SK-N-SH treated with all-trans-retinoic acid at 6 μM for 48 hours (cell line): ENCODE measurements at regions not wholly inside any gene's neighbourhood (a gene's known extent, or its start where the extent isn't known, plus 50 kb on each side); places are given as distances from the start of the nearest gene placed in this dataset.

ENCODE experiments used
- ATAC-seq: fragments of 200-7000 bp; cut with Tn5 transposase; 3 replicates; pipeline ENCODE4 v1.9.1; 2020; ENCODE audit warnings: mild to moderate bottlenecking, moderate library complexity
- ARNTL ChIP-seq: fragments of 450-650 bp; formaldehyde crosslinking; IDR thresholded peaks from 2 replicates; pipeline ENCODE4 v1.5.0; 2020; ENCODE audit warnings: low read depth, mild to moderate bottlenecking, moderate library complexity, borderline replicate concordance
- BACH2 ChIP-seq: fragments of 250-450 bp; sonication (Bioruptor Pico); IDR thresholded peaks from 2 replicates; pipeline ENCODE4 v1.9.0; 2021; ENCODE audit warnings: mild to moderate bottlenecking, borderline replicate concordance
- CSDC2 ChIP-seq: fragments of 250-450 bp; sonication (Bioruptor Pico); IDR thresholded peaks from 2 replicates; pipeline ENCODE4 v1.5.0; 2020; ENCODE audit warnings: mild to moderate bottlenecking, moderate library complexity
- ESRRG ChIP-seq: fragments of 250-450 bp; sonication (Bioruptor Pico); IDR thresholded peaks from 2 replicates; pipeline ENCODE4 v1.6.1; 2021; ENCODE audit warnings: mild to moderate bottlenecking
- GLIS3 ChIP-seq: fragments of 250-450 bp; sonication (Bioruptor Pico); IDR thresholded peaks from 2 replicates; pipeline ENCODE4 v1.5.0; 2020; ENCODE audit warnings: mild to moderate bottlenecking, moderate library complexity
- ISL1 ChIP-seq: fragments of 250-450 bp; sonication (Bioruptor Pico); IDR thresholded peaks from 2 replicates; pipeline ENCODE4 v2.1.2; 2022; ENCODE audit warnings: mild to moderate bottlenecking, moderate library complexity
- PPARA ChIP-seq: fragments of 250-450 bp; sonication (Bioruptor Pico); IDR thresholded peaks from 2 replicates; pipeline ENCODE4 v1.5.0; 2020; ENCODE audit warnings: mild to moderate bottlenecking, borderline replicate concordance
- RARB ChIP-seq: fragments of 250-450 bp; sonication (Bioruptor Pico); IDR thresholded peaks from 2 replicates; pipeline ENCODE4 v1.8.0; 2021; ENCODE audit warnings: mild to moderate bottlenecking, moderate library complexity
- SNAI2 ChIP-seq: fragments of 250-450 bp; sonication (Bioruptor Pico); IDR thresholded peaks from 2 replicates; pipeline ENCODE4 v1.5.0; 2020; ENCODE audit warnings: mild to moderate bottlenecking, moderate library complexity
- TCF4 ChIP-seq: fragments of 250-450 bp; sonication (Bioruptor Pico); IDR thresholded peaks from 2 replicates; pipeline ENCODE4 v1.8.0; 2021; ENCODE audit warnings: mild to moderate bottlenecking, moderate library complexity, borderline replicate concordance
- TOX ChIP-seq: fragments of 250-450 bp; sonication (Bioruptor Pico); IDR thresholded peaks from 2 replicates; pipeline ENCODE4 v1.8.0; 2021; ENCODE audit warnings: mild to moderate bottlenecking, moderate library complexity, borderline replicate concordance
- ZC3H10 ChIP-seq: fragments of 250-450 bp; sonication (Bioruptor Pico); IDR thresholded peaks from 2 replicates; pipeline ENCODE4 v1.5.1; 2021; ENCODE audit warnings: mild to moderate bottlenecking, moderate library complexity
- ZFP3 ChIP-seq: fragments of 250-450 bp; sonication (Bioruptor Pico); IDR thresholded peaks from 2 replicates; pipeline ENCODE4 v1.5.0; 2020; ENCODE audit warnings: mild to moderate bottlenecking, moderate library complexity
- ZFP30 ChIP-seq: fragments of 450-650 bp; formaldehyde crosslinking; IDR thresholded peaks from 2 replicates; pipeline ENCODE4 v1.5.0; 2022; ENCODE audit warnings: mild to moderate bottlenecking, moderate library complexity
- ZNF565 ChIP-seq: fragments of 450-650 bp; formaldehyde crosslinking; conservative IDR thresholded peaks from 2 replicates; pipeline ENCODE4 v1.5.0; 2020; ENCODE audit warnings: low read depth, mild to moderate bottlenecking, moderate library complexity
- ZNF8 ChIP-seq: fragments of 450-650 bp; formaldehyde crosslinking; IDR thresholded peaks from 2 replicates; pipeline ENCODE4 v1.5.0; 2020; ENCODE audit warnings: mild to moderate bottlenecking, moderate library complexity
- TF ChIP-seq, protein P1 (sequence below): fragments of 250-450 bp; sonication (Bioruptor Pico); IDR thresholded peaks from 2 replicates; pipeline ENCODE4 v1.8.0; 2020; ENCODE audit warnings: mild to moderate bottlenecking, moderate library complexity, borderline replicate concordance
- TF ChIP-seq, protein P2 (sequence below): fragments of 250-450 bp; sonication (Bioruptor Pico); IDR thresholded peaks from 2 replicates; pipeline ENCODE4 v1.5.1; 2020; ENCODE audit warnings: low read depth, mild to moderate bottlenecking, moderate library complexity
- TF ChIP-seq, protein P3 (sequence below): fragments of 250-450 bp; sonication (Bioruptor Pico); IDR thresholded peaks from 2 replicates; pipeline ENCODE4 v1.8.0; 2021; ENCODE audit warnings: low read depth, mild to moderate bottlenecking, moderate library complexity, borderline replicate concordance
- TF ChIP-seq, protein P4 (sequence below): fragments of 250-450 bp; sonication (Bioruptor Pico); IDR thresholded peaks from 2 replicates; pipeline ENCODE4 v1.5.1; 2021; ENCODE audit warnings: mild to moderate bottlenecking, moderate library complexity
- TF ChIP-seq, protein P5 (sequence below): fragments of 250-450 bp; sonication (Bioruptor Pico); IDR thresholded peaks from 2 replicates; pipeline ENCODE4 v1.5.0; 2020; ENCODE audit warnings: mild to moderate bottlenecking, moderate library complexity

DNA sequence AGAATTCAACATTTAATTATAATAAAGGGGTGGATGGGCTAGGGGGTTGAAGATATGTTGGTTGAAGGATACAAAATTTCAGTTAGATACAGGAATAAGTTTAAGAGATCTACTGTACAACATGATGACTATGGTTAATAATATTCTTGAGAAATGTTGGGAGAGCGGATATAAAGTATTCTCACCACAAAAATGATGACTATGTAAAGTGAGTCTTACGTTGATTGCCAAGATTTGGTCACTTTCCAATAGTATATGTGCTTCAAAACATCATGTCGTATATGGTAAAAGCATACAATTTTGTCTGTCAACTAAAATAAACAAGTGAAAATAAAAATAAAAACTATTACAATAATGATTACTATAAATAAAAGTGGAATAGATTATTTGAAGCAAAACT is 802.0 kb downstream of the C12orf50 start:
- no peak for TF ChIP-seq ZFP3 (CRISPR knock-in tag)
- no peak for TF ChIP-seq RARB (CRISPR knock-in tag)
- TF ChIP-seq ESRRG (CRISPR knock-in tag): no peak
- no peak for TF ChIP-seq BACH2 (CRISPR knock-in tag)
- TF ChIP-seq ARNTL: no peak
- no peak for TF ChIP-seq ISL1 (CRISPR knock-in tag)
- no peak for TF ChIP-seq TOX (CRISPR knock-in tag)
- TF ChIP-seq, protein P1, sequence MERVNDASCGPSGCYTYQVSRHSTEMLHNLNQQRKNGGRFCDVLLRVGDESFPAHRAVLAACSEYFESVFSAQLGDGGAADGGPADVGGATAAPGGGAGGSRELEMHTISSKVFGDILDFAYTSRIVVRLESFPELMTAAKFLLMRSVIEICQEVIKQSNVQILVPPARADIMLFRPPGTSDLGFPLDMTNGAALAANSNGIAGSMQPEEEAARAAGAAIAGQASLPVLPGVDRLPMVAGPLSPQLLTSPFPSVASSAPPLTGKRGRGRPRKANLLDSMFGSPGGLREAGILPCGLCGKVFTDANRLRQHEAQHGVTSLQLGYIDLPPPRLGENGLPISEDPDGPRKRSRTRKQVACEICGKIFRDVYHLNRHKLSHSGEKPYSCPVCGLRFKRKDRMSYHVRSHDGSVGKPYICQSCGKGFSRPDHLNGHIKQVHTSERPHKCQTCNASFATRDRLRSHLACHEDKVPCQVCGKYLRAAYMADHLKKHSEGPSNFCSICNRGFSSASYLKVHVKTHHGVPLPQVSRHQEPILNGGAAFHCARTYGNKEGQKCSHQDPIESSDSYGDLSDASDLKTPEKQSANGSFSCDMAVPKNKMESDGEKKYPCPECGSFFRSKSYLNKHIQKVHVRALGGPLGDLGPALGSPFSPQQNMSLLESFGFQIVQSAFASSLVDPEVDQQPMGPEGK: no peak
- no peak for TF ChIP-seq SNAI2 (CRISPR knock-in tag)
- TF ChIP-seq, protein P2, sequence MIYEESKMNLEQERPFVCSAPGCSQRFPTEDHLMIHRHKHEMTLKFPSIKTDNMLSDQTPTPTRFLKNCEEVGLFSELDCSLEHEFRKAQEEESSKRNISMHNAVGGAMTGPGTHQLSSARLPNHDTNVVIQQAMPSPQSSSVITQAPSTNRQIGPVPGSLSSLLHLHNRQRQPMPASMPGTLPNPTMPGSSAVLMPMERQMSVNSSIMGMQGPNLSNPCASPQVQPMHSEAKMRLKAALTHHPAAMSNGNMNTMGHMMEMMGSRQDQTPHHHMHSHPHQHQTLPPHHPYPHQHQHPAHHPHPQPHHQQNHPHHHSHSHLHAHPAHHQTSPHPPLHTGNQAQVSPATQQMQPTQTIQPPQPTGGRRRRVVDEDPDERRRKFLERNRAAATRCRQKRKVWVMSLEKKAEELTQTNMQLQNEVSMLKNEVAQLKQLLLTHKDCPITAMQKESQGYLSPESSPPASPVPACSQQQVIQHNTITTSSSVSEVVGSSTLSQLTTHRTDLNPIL (CRISPR knock-in tag): no peak
- no peak for TF ChIP-seq GLIS3 (CRISPR knock-in tag)
- TF ChIP-seq, protein P3, sequence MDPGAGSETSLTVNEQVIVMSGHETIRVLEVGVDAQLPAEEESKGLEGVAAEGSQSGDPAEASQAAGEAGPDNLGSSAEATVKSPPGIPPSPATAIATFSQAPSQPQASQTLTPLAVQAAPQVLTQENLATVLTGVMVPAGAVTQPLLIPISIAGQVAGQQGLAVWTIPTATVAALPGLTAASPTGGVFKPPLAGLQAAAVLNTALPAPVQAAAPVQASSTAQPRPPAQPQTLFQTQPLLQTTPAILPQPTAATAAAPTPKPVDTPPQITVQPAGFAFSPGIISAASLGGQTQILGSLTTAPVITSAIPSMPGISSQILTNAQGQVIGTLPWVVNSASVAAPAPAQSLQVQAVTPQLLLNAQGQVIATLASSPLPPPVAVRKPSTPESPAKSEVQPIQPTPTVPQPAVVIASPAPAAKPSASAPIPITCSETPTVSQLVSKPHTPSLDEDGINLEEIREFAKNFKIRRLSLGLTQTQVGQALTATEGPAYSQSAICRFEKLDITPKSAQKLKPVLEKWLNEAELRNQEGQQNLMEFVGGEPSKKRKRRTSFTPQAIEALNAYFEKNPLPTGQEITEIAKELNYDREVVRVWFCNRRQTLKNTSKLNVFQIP: no peak
- no peak for TF ChIP-seq CSDC2 (CRISPR knock-in tag)
- TF ChIP-seq, protein P4, sequence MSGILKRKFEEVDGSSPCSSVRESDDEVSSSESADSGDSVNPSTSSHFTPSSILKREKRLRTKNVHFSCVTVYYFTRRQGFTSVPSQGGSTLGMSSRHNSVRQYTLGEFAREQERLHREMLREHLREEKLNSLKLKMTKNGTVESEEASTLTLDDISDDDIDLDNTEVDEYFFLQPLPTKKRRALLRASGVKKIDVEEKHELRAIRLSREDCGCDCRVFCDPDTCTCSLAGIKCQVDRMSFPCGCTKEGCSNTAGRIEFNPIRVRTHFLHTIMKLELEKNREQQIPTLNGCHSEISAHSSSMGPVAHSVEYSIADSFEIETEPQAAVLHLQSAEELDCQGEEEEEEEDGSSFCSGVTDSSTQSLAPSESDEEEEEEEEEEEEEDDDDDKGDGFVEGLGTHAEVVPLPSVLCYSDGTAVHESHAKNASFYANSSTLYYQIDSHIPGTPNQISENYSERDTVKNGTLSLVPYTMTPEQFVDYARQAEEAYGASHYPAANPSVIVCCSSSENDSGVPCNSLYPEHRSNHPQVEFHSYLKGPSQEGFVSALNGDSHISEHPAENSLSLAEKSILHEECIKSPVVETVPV (CRISPR knock-in tag): no peak
- TF ChIP-seq ZNF565 (CRISPR knock-in tag): no peak
- no peak for TF ChIP-seq ZFP30
- TF ChIP-seq ZC3H10: no peak
- ATAC-seq: no peak

DNA sequence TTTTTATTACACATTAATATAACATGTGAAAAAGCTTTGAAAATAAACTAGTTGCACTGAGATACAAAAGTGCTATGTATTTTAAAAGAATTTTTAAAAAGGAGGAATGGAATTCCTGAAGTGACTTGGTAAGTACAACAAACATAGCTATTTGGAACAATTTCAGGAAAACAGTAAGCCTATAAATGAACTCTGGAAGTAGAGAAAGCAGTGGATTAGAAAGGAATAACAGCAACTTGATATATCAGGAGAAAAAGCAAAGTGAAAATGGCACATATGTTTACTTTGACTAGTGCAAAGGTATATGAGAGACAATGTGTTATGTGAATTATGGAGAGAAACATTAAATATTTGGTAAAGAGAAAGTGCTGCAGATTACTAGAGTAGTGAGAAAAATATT is 811.7 kb downstream of the C12orf50 start:
- no peak; the same call in 2 of the 3 replicates for ATAC-seq
- TF ChIP-seq, protein P3: no peak
- TF ChIP-seq TOX (CRISPR knock-in tag): no peak
- no peak for TF ChIP-seq PPARA (CRISPR knock-in tag)
- no peak for TF ChIP-seq ZNF8 (CRISPR knock-in tag)
- TF ChIP-seq ZFP30: no peak
- TF ChIP-seq ISL1 (CRISPR knock-in tag): no peak
- no peak for TF ChIP-seq ZFP3 (CRISPR knock-in tag)
- TF ChIP-seq ZC3H10: no peak
- no peak for TF ChIP-seq TCF4 (CRISPR knock-in tag)
- TF ChIP-seq SNAI2 (CRISPR knock-in tag): no peak
- TF ChIP-seq, protein P5, sequence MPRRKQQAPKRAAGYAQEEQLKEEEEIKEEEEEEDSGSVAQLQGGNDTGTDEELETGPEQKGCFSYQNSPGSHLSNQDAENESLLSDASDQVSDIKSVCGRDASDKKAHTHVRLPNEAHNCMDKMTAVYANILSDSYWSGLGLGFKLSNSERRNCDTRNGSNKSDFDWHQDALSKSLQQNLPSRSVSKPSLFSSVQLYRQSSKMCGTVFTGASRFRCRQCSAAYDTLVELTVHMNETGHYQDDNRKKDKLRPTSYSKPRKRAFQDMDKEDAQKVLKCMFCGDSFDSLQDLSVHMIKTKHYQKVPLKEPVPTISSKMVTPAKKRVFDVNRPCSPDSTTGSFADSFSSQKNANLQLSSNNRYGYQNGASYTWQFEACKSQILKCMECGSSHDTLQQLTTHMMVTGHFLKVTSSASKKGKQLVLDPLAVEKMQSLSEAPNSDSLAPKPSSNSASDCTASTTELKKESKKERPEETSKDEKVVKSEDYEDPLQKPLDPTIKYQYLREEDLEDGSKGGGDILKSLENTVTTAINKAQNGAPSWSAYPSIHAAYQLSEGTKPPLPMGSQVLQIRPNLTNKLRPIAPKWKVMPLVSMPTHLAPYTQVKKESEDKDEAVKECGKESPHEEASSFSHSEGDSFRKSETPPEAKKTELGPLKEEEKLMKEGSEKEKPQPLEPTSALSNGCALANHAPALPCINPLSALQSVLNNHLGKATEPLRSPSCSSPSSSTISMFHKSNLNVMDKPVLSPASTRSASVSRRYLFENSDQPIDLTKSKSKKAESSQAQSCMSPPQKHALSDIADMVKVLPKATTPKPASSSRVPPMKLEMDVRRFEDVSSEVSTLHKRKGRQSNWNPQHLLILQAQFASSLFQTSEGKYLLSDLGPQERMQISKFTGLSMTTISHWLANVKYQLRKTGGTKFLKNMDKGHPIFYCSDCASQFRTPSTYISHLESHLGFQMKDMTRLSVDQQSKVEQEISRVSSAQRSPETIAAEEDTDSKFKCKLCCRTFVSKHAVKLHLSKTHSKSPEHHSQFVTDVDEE (CRISPR knock-in tag): no peak
- no peak for TF ChIP-seq RARB (CRISPR knock-in tag)
- TF ChIP-seq ESRRG (CRISPR knock-in tag): no peak
- TF ChIP-seq ARNTL: no peak
